Activated B cell treated with CpG ODN at 0.5 μM for 24 hours (primary cell): ENCODE measurements at regions not wholly inside any gene's neighbourhood (a gene's known extent, or its start where the extent isn't known, plus 50 kb on each side); places are given as distances from the start of the nearest gene placed in this dataset.

ENCODE experiments used
- ATAC-seq: fragments of 200-7000 bp; cut with Tn5 transposase; one replicate; pipeline ENCODE4 v1.10.0; 2021; ENCODE audit warnings: low read depth, mild to moderate bottlenecking, moderate library complexity
- CTCF ChIA-PET: fragments of 350-600 bp; sonication (Branson Sonifier 250); formaldehyde crosslinking; loops from one replicate; lab custom pipeline; 2021; ENCODE audit warnings: antibody characterized with exemption; lab: Charles Lee
- POLR2A ChIA-PET: fragments of 350-600 bp; sonication (Branson Sonifier 250); formaldehyde crosslinking; loops from one replicate; lab custom pipeline; 2021; ENCODE audit warnings: antibody characterized with exemption; lab: Charles Lee
- DNase-seq: peaks from one replicate; pipeline ENCODE4 v3.0.0; 2022
- H3K27ac Mint-ChIP-seq: one replicate; pipeline ENCODE4 v1.8.0; 2020; ENCODE audit warnings: mixed read lengths
- H3K27me3 Mint-ChIP-seq: one replicate; pipeline ENCODE4 v1.8.0; 2021; ENCODE audit warnings: mixed read lengths
- H3K36me3 Mint-ChIP-seq: one replicate; pipeline ENCODE4 v1.8.0; 2021; ENCODE audit warnings: low read depth, mixed read lengths
- H3K4me1 Mint-ChIP-seq: one replicate; pipeline ENCODE4 v1.8.0; 2021; ENCODE audit warnings: mixed read lengths
- H3K4me3 Mint-ChIP-seq: one replicate; pipeline ENCODE4 v1.8.0; 2020; ENCODE audit warnings: mild to moderate bottlenecking, mixed read lengths
- H3K9me3 Mint-ChIP-seq: one replicate; pipeline ENCODE4 v1.8.0; 2020; ENCODE audit warnings: mixed read lengths
- intact Hi-C: fragments of 100-400 bp; cut with micrococcal nuclease; formaldehyde crosslinking; loops from one replicate; pipeline ENCODE4 v1.15.1; 2024
- TF ChIP-seq, protein P1 (sequence below): fragments of 200-600 bp; IDR thresholded peaks from one replicate; pipeline ENCODE4 v1.8.0; 2022; ENCODE audit warnings: antibody characterized with exemption, mild to moderate bottlenecking

DNA sequence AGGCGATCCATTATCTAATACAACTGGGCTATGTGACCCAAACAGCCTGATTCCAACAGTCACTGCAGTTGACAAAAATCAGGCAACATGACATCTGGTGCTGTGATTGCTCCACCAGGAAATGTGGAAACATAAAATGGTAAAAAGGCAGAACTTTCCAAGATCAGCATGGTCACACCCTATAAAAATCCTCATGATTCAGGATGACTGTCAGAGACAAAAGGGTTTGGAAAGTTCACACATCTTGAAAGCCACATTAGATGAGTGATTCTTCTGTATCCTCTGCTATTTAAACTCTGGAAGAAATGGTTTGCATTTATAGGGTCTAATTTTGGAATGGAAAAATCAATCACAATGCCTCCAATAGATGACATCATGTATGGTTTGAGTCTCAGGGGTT is 662.6 kb upstream of the IGFBP3 start:
- intact Hi-C loops = no loop called here
- Mint-ChIP-seq H3K36me3 (no peaks in the 10 kb centered on the region), H3K4me1 (no peaks in the 10 kb centered on the region), H3K27ac (no peak overlapping the region), H3K27me3 (no peaks in the 10 kb centered on the region), H3K9me3 (peaks cover 6% of the 10 kb centered on the region), H3K4me3 (no peak overlapping the region)
- ChIA-PET CTCF (no interaction called here), POLR2A (no interaction called here)
- ATAC-seq (no peak), DNase-seq (no peak)
- TF ChIP-seq, protein P1, sequence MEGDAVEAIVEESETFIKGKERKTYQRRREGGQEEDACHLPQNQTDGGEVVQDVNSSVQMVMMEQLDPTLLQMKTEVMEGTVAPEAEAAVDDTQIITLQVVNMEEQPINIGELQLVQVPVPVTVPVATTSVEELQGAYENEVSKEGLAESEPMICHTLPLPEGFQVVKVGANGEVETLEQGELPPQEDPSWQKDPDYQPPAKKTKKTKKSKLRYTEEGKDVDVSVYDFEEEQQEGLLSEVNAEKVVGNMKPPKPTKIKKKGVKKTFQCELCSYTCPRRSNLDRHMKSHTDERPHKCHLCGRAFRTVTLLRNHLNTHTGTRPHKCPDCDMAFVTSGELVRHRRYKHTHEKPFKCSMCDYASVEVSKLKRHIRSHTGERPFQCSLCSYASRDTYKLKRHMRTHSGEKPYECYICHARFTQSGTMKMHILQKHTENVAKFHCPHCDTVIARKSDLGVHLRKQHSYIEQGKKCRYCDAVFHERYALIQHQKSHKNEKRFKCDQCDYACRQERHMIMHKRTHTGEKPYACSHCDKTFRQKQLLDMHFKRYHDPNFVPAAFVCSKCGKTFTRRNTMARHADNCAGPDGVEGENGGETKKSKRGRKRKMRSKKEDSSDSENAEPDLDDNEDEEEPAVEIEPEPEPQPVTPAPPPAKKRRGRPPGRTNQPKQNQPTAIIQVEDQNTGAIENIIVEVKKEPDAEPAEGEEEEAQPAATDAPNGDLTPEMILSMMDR = no peak

DNA sequence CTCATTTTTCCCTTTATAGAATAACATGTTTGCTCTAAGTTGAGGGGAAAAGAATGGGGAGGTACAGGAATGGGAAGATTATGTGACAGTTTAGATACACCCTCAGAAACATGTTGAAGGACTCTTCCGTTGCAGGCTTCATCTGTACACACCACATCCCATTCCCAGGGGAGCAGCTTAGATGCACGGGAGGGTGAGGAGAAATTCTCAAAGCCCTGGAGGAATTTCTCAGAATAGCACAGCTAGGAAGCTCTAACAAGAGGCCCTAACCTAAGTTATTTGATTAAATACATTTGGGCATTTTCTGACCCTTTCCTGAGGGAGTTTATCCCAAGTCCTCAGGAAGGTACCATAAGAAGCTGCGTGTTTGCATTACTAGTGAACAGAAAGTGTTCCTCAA is 660.2 kb upstream of the IGFBP3 start:
- intact Hi-C loops = no loop called here
- POLR2A ChIA-PET = no interaction called here
- no peaks in the 10 kb centered on the region for H3K4me1 Mint-ChIP-seq
- ATAC-seq (no peak), DNase-seq (no peak)
- TF ChIP-seq, protein P1 = no peak
- H3K9me3 Mint-ChIP-seq = peaks cover 6% of the 10 kb centered on the region
- no peaks in the 10 kb centered on the region for H3K36me3 Mint-ChIP-seq
- H3K27me3 Mint-ChIP-seq = no peaks in the 10 kb centered on the region
- CTCF ChIA-PET = no interaction called here
- H3K4me3 Mint-ChIP-seq = no peak overlapping the region
- no peak overlapping the region for H3K27ac Mint-ChIP-seq

DNA sequence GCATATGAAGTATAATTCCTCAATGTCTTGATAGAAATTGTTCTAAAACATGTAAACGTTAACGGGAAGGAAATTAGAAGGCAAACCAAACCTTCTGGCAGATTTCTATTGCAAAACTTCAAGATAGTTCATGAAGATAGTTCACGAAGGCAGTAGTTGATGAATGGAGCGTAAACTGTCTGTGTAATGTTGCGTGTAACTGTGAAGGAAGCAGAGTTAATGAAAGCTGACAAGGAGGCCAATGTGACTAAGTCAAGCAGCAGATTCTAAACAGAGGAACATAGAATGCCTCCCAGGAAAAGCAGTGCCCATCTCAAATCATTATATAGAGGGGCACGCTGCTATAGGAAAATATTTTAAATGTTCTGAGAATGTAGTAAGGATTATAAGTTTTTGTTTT is 659.7 kb upstream of the IGFBP3 start:
- no peak overlapping the region for H3K27ac Mint-ChIP-seq
- H3K9me3 Mint-ChIP-seq = peaks cover 6% of the 10 kb centered on the region
- ATAC-seq (no peak), DNase-seq (no peak)
- intact Hi-C loops = no loop called here
- POLR2A ChIA-PET = no interaction called here
- TF ChIP-seq, protein P1 = no peak
- H3K36me3 Mint-ChIP-seq = no peaks in the 10 kb centered on the region
- no peak overlapping the region for H3K4me3 Mint-ChIP-seq
- H3K27me3 Mint-ChIP-seq = no peaks in the 10 kb centered on the region
- CTCF ChIA-PET = no interaction called here
- no peaks in the 10 kb centered on the region for H3K4me1 Mint-ChIP-seq

DNA sequence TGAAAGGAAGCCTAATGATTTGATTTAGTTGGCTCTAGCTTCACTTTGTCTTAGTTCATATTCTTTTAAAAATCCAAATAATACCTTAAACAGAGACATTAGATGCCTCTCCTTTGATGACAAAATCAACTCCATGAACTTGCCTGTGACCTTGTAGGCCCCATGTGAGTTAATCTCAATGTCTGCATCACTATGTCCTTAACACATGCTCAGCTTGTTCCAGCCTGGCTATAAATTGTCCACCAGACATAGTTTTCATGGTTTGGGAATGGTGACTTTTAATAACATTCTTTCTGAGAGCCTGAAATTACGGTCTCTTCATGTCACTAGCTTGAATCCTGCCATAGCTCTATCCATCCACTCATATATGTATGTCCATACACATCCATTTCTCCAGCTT is 656.3 kb upstream of the IGFBP3 start:
- ChIA-PET CTCF (no interaction called here), POLR2A (no interaction called here)
- ATAC-seq = no peak
- no peak overlapping the region for H3K4me3 Mint-ChIP-seq
- H3K36me3 Mint-ChIP-seq = no peaks in the 10 kb centered on the region
- H3K9me3 Mint-ChIP-seq = peaks cover 2% of the 10 kb centered on the region
- intact Hi-C loops = no loop called here
- H3K27me3 Mint-ChIP-seq = no peaks in the 10 kb centered on the region
- H3K4me1 Mint-ChIP-seq = no peaks in the 10 kb centered on the region
- no peak for DNase-seq
- TF ChIP-seq, protein P1 = no peak
- H3K27ac Mint-ChIP-seq = no peak overlapping the region

DNA sequence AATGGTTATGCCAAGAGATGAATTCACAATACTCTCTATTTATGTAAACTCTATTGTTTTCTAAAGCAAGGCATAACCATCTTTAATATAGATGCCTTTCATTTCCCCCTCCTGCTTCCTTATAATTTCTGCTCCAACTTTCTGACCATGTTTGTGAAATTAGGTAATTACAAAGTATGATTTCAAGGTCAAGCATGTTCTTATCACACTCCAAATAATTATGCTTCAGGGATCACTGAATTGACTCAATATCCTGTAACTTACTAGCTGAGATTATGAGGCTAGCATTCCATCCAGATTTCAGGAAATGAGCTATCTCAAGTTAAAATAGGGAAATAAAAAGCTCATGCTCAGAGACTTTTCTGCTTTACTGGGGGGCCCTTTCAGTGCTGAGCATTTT is 655.9 kb upstream of the IGFBP3 start:
- H3K36me3 Mint-ChIP-seq = no peaks in the 10 kb centered on the region
- intact Hi-C loops = no loop called here
- ChIA-PET POLR2A (no interaction called here), CTCF (no interaction called here)
- H3K27me3 Mint-ChIP-seq = no peaks in the 10 kb centered on the region
- no peak overlapping the region for H3K27ac Mint-ChIP-seq
- no peaks in the 10 kb centered on the region for H3K4me1 Mint-ChIP-seq
- ATAC-seq = no peak
- H3K9me3 Mint-ChIP-seq = peaks cover 2% of the 10 kb centered on the region
- H3K4me3 Mint-ChIP-seq = no peak overlapping the region
- no peak for DNase-seq
- TF ChIP-seq, protein P1 = no peak
